ENCODE measurements at regions not wholly inside any gene's neighbourhood (a gene's known extent, or its start where the extent isn't known, plus 50 kb on each side); places are given as distances from the start of the nearest gene placed in this dataset.

- no peak for DNase-seq (ENCODE audit: low read depth)
- no peak for TF ChIP-seq CTCF (conservative IDR thresholded peaks at IDR 0.05; ENCODE audit: low read length)
- no peak overlapping the region for H3K4me3 ChIP-seq (ENCODE audit: low read length)
These were observed 60.0 kb upstream of the PNMA1 start for GRCh38 chr14:73774241-73774570.

- no peak overlapping the region for H3K4me3 ChIP-seq (ENCODE audit: low read length)
- TF ChIP-seq CTCF (conservative IDR thresholded peaks at IDR 0.05; ENCODE audit: low read length): no peak
- no peak for DNase-seq (ENCODE audit: low read depth)
These were observed 59.5 kb upstream of the PNMA1 start for GRCh38 chr14:73773441-73774240.

DNA sequence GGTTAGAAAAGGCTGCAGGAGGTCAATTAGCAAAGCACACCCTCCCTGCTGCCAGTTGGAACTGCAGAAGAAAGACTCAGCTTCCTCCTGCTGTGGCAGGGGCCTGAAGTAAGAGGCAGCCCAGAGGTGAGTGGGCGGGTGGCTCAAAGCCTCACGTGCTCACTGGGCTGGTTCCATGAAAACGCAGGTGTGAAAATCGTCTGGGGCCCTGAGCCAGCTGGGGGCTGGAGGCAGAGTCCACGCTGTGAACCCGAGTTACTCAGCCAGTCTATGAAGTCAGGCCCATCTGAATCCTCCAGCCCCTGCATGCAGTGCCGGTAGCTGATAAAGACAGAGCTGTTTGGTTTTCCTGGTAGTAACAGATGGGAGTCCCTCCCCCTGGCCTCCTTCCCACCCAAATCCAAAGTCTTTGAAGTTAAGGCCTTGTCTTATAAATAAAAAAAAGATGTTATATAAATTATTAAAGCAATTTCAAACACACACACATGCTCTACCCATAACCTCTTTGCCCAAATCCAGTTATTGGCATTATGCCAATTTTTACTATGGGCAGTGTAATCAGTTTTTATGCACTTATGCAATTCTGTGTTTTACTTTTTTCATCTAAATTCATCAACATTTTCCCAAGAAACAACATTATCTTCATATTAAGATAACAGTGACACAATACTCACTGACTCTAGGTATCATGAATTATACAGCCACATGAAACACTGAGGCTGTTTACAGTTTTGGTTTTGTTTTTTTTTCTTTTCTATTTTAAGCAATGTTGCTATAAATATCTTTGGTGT is 57.9 kb upstream of the PNMA1 start:
- H3K4me3 ChIP-seq (ENCODE audit: low read length): no peak overlapping the region
- TF ChIP-seq CTCF (conservative IDR thresholded peaks at IDR 0.05; ENCODE audit: low read length): no peak
- no peak for DNase-seq (ENCODE audit: low read depth)

DNA sequence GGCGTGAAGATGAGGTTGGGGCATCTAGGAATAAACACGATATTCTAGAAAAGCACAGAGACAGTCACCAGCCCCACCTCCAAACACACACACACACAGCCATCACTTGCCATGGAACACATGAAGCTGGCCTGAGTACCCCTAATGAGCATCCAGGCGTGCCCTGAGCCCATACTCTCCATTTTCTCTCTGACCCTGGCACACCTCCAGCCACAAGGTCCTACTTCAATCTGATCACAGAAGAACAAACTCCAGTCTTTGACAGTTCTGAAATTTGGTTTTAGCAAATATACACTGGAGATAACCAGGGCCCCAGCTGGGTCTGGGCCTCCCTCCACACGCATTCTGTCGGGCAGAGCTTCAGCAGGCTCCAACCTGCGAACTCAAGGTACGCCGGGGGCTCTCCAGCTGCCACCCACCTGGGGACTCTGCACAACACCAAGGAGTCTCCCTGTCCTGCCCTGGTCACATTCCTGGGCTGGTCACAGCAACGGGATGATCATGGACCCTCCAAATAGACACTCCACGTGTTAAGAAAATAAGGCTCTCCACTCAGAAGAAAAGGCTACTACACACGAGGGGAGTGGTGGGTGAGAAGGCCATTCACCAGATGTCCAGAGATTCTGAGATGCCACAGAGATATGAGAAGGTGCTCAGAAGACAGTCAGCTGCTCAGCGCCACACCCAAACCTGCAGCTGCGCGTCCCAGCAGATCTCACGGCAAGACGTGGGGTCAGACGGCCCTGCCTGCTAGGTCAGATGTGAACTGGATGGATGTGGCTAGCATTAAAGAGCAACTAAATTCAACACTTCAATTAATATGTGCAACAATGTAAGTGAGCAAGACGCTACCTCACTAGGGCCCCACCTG is 57.0 kb upstream of the PNMA1 start:
- no peak for DNase-seq (ENCODE audit: low read depth)
- no peak for TF ChIP-seq CTCF (conservative IDR thresholded peaks at IDR 0.05; ENCODE audit: low read length)
- H3K4me3 ChIP-seq (ENCODE audit: low read length): no peak overlapping the region

- no peak for DNase-seq (ENCODE audit: low read depth)
- no peak overlapping the region for H3K4me3 ChIP-seq (ENCODE audit: low read length)
- no peak for TF ChIP-seq CTCF (conservative IDR thresholded peaks at IDR 0.05; ENCODE audit: low read length)
These were observed 53.9 kb upstream of the PNMA1 start for GRCh38 chr14:73768107-73768506.

DNA sequence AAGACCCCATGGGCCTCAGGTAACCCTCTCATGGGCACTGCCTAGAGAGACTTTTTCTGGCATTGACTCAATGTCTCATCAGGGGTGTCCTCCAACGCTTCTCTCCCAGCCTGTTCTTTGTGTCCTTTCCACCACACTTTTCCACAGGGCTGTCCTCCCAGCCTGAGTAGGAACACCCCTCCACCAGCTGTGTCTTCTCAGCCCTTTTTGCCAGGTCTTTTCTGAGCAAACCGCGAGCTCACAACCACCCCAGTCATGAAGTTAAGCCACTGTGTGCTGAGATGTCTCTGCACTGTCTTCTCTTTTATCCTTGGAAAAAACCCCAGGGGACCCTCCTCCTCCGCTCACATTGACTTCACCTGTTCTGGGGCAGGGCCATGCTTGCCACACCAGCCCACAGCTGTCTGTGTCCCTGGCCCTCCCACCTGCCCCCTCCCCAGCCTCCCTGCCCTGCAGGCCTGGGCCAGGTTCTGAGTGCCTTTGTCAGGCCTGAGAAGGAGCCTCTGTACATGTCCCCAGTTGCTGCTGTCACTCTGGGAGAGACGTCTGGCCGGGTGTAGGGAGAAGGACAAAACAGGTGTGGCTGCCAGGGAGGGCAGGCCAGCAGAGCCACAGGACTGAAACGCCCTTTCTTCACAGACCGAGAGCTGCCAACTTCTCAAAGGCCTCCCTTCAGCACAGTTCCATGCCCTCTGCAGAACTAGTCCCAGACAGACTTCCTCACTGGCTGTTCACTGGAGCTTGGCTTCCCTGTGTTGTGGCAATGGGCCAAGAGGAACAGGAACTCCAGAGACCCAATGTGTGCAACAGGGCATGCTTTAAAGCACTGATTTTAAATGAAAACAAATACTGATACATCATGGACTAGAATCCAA is 50.5 kb upstream of the PNMA1 start:
- no peak for TF ChIP-seq CTCF (conservative IDR thresholded peaks at IDR 0.05; ENCODE audit: low read length)
- no peak for DNase-seq (ENCODE audit: low read depth)
- H3K4me3 ChIP-seq (ENCODE audit: low read length): no peak overlapping the region

Measured in AG10803 (cell line).